Fibroblast of skin of left biceps (primary cell): ENCODE measurements at regions not wholly inside any gene's neighbourhood (a gene's known extent, or its start where the extent isn't known, plus 50 kb on each side); places are given as distances from the start of the nearest gene placed in this dataset.

Source experiments
- DNase-seq, 2 experiments: peaks; one replicate each; pipeline ENCODE4 v3.0.0-alpha.2; 2013; ENCODE audit warnings: low read depth in 2 of 2

- DNase-seq = no peak
Observed at GRCh38 chr12:84807249-84807648, 105.3 kb downstream of the SLC6A15 start.

GRCh38 chr12:84805474-84805858 is 107.1 kb downstream of the SLC6A15 start:
- DNase-seq = no peak

- DNase-seq = no peak
Observed at GRCh38 chr12:84804691-84805473, 107.7 kb downstream of the SLC6A15 start.

GRCh38 chr12:84803661-84804060 is 108.9 kb downstream of the SLC6A15 start:
- DNase-seq = no peak

- DNase-seq = no peak
Observed at GRCh38 chr12:84802161-84802560, 110.4 kb downstream of the SLC6A15 start.

- DNase-seq = peak in 1 of 2 experiments; percentile 34
Observed at GRCh38 chr12:84793558-84794367, 118.8 kb downstream of the SLC6A15 start.

- DNase-seq = no peak
Observed at GRCh38 chr12:84791444-84791843, 121.2 kb downstream of the SLC6A15 start.

- DNase-seq = no peak
Observed at GRCh38 chr12:84789184-84789583, 123.4 kb downstream of the SLC6A15 start.

GRCh38 chr12:84787253-84787652 is 125.3 kb downstream of the SLC6A15 start:
- DNase-seq = no peak

GRCh38 chr12:84786622-84787021 is 126.0 kb downstream of the SLC6A15 start:
- no peak for DNase-seq

GRCh38 chr12:84785951-84786350 is 126.6 kb downstream of the SLC6A15 start:
- peak in 1 of 2 experiments; percentile 16 for DNase-seq

- no peak for DNase-seq
Observed at GRCh38 chr12:84785281-84785680, 127.3 kb downstream of the SLC6A15 start.

GRCh38 chr12:84779169-84779568 is 133.4 kb downstream of the SLC6A15 start:
- DNase-seq = no peak

GRCh38 chr12:84772281-84772680 is 140.3 kb downstream of the SLC6A15 start:
- DNase-seq = no peak

- no peak for DNase-seq
Observed at GRCh38 chr12:84767079-84767478, 145.5 kb downstream of the SLC6A15 start.

GRCh38 chr12:84766375-84766774 is 146.2 kb downstream of the SLC6A15 start:
- no peak for DNase-seq

- DNase-seq = no peak
Observed at GRCh38 chr12:84764001-84764400, 148.6 kb downstream of the SLC6A15 start.

- peak; percentile 70 to 76 for DNase-seq
Observed at GRCh38 chr12:84763107-84763506, 149.5 kb downstream of the SLC6A15 start.

GRCh38 chr12:84760091-84760865 is 152.3 kb downstream of the SLC6A15 start:
- DNase-seq = no peak

GRCh38 chr12:84757978-84758377 is 154.6 kb downstream of the SLC6A15 start:
- no peak for DNase-seq

- DNase-seq = peak; percentile 78 to 79
Observed at GRCh38 chr12:84756961-84757360, 155.6 kb downstream of the SLC6A15 start.

- DNase-seq = no peak
Observed at GRCh38 chr12:84745127-84745526, 167.5 kb downstream of the SLC6A15 start.
